Trophoblast cell (in vitro differentiated cells and primary cell): ENCODE measurements at regions not wholly inside any gene's neighbourhood (a gene's known extent, or its start where the extent isn't known, plus 50 kb on each side); places are given as distances from the start of the nearest gene placed in this dataset.

Source experiments
- DNase-seq, 2 donors: peaks; one replicate each; pipeline ENCODE4 v3.0.0-alpha.2; 2016
- H2AFZ ChIP-seq: 2 replicates; pipeline ENCODE4 v1.6.1; 2013; ENCODE audit warnings: low read length, moderate library complexity, mild to moderate bottlenecking; ENCODE audit not compliant: insufficient read depth, poor library complexity
- H2AK5ac ChIP-seq: 2 replicates; pipeline ENCODE4 v1.6.1; 2013; ENCODE audit warnings: mild to moderate bottlenecking, low read length
- H2BK120ac ChIP-seq: 2 replicates; pipeline ENCODE4 v1.6.1; 2013; ENCODE audit warnings: low read length, mild to moderate bottlenecking, moderate library complexity; ENCODE audit not compliant: insufficient read depth, poor library complexity
- H2BK12ac ChIP-seq: 2 replicates; pipeline ENCODE4 v1.6.1; 2013; ENCODE audit warnings: mild to moderate bottlenecking, low read length, moderate library complexity
- H2BK5ac ChIP-seq: 2 replicates; pipeline ENCODE4 v1.6.1; 2013; ENCODE audit warnings: low read length, low read depth, moderate library complexity, mild to moderate bottlenecking; ENCODE audit not compliant: poor library complexity
- H3K14ac ChIP-seq: 2 replicates; pipeline ENCODE4 v1.6.1; 2013; ENCODE audit warnings: mild to moderate bottlenecking, low read length
- H3K18ac ChIP-seq: 2 replicates; pipeline ENCODE4 v1.6.1; 2013; ENCODE audit warnings: mild to moderate bottlenecking, low read length
- H3K23ac ChIP-seq: 2 replicates; pipeline ENCODE4 v1.6.1; 2013; ENCODE audit warnings: low read length
- H3K27ac ChIP-seq: 2 replicates; pipeline ENCODE4 v1.5.1; 2013; ENCODE audit warnings: low read depth, mild to moderate bottlenecking, inconsistent platforms, low read length, moderate library complexity
- H3K27me3 ChIP-seq: 2 replicates; pipeline ENCODE4 v1.6.1; 2013; ENCODE audit warnings: inconsistent platforms, mild to moderate bottlenecking, low read length, moderate library complexity; ENCODE audit not compliant: insufficient read depth
- H3K36me3 ChIP-seq, 2 experiments: 1 replicate in 1 of 2; 2 replicates in 1 of 2; pipeline ENCODE4 v1.6.1; 2013; ENCODE audit warnings: low read length in 2 of 2, mild to moderate bottlenecking in 2 of 2, moderate library complexity in 1 of 2; ENCODE audit not compliant: insufficient read depth in 2 of 2, control insufficient read depth in 1 of 2
- H3K4ac ChIP-seq: 2 replicates; pipeline ENCODE4 v1.6.1; 2013; ENCODE audit warnings: low read depth, mild to moderate bottlenecking, low read length, moderate library complexity
- H3K4me1 ChIP-seq, 2 experiments: 1 replicate in 1 of 2; 2 replicates in 1 of 2; pipeline ENCODE4 v1.6.1; 2013; ENCODE audit warnings: low read length in 2 of 2, mild to moderate bottlenecking in 2 of 2, moderate library complexity in 1 of 2; ENCODE audit not compliant: insufficient read depth in 2 of 2, control insufficient read depth in 1 of 2
- H3K4me2 ChIP-seq: 2 replicates; pipeline ENCODE4 v1.6.1; 2013; ENCODE audit warnings: inconsistent platforms, mild to moderate bottlenecking, low read length, moderate library complexity
- H3K4me3 ChIP-seq: 2 replicates; pipeline ENCODE4 v1.5.1; 2013; ENCODE audit warnings: mild to moderate bottlenecking, low read depth, low read length, inconsistent platforms
- H3K79me1 ChIP-seq: one replicate; pipeline ENCODE4 v1.6.1; 2013; ENCODE audit warnings: low read length
- H3K79me2 ChIP-seq: 2 replicates; pipeline ENCODE4 v1.6.1; 2013; ENCODE audit warnings: low read length, mild to moderate bottlenecking; ENCODE audit not compliant: control insufficient read depth, insufficient read depth, poor library complexity
- H3K9ac ChIP-seq: 2 replicates; pipeline ENCODE4 v1.6.1; 2013; ENCODE audit warnings: mild to moderate bottlenecking, low read length
- H3K9me3 ChIP-seq: 2 replicates; pipeline ENCODE4 v1.6.1; 2013; ENCODE audit warnings: low read depth, mild to moderate bottlenecking, control low read depth, inconsistent platforms, low read length; ENCODE audit not compliant: insufficient read depth
- H4K12ac ChIP-seq: 2 replicates; pipeline ENCODE4 v1.6.1; 2013; ENCODE audit warnings: low read depth, mild to moderate bottlenecking, low read length, moderate library complexity
- H4K8ac ChIP-seq: 2 replicates; pipeline ENCODE4 v1.6.1; 2013; ENCODE audit warnings: low read depth, mild to moderate bottlenecking, low read length, moderate library complexity
- H4K91ac ChIP-seq: one replicate; pipeline ENCODE4 v1.6.1; 2013; ENCODE audit warnings: low read depth, mild to moderate bottlenecking, low read length, moderate library complexity
- WGBS: extraction: QIAGEN DNeasy Blood & Tissue Kit; methylation state at CpG from one replicate; pipeline ENCODE4 v1.1.7; 2013; ENCODE audit warnings: missing lambda C conversion rate; ENCODE audit not compliant: insufficient read length, insufficient coverage; ENCODE audit errors: extremely low coverage; 5-methylcytosine and 5-hydroxymethylcytosine counted together

- H3K27me3 ChIP-seq = no peaks in the 10 kb centered on the region
- no peak overlapping the region for H3K23ac ChIP-seq
- no peaks in the 10 kb centered on the region for H3K4me1 ChIP-seq
- H3K9ac ChIP-seq = no peak overlapping the region
- H3K14ac ChIP-seq = no peak overlapping the region
- no peaks in the 10 kb centered on the region for H3K9me3 ChIP-seq
- no peak overlapping the region for H4K12ac ChIP-seq
- no peak overlapping the region for H4K8ac ChIP-seq
- no peaks in the 10 kb centered on the region for H3K36me3 ChIP-seq
- H3K79me1 ChIP-seq = no peaks in the 10 kb centered on the region
- H2BK120ac ChIP-seq = no peak overlapping the region
- no peak overlapping the region for H3K4me3 ChIP-seq
- H4K91ac ChIP-seq = no peak overlapping the region
- no peaks in the 10 kb centered on the region for H3K79me2 ChIP-seq
- H3K27ac ChIP-seq = no peak overlapping the region
- H2AFZ ChIP-seq = no peak overlapping the region
- H3K4me2 ChIP-seq = no peak overlapping the region
- no peak for DNase-seq
- no peak overlapping the region for H3K4ac ChIP-seq
- no peak overlapping the region for H2AK5ac ChIP-seq
- no peak overlapping the region for H2BK12ac ChIP-seq
- no peak overlapping the region for H3K18ac ChIP-seq
- H2BK5ac ChIP-seq = no peak overlapping the region
- WGBS = no CpG with 5 or more reads among the region's 3 CpGs
Measured at GRCh38 chr3:157841029-157841428, 265.2 kb downstream of the SHOX2 start.

DNA sequence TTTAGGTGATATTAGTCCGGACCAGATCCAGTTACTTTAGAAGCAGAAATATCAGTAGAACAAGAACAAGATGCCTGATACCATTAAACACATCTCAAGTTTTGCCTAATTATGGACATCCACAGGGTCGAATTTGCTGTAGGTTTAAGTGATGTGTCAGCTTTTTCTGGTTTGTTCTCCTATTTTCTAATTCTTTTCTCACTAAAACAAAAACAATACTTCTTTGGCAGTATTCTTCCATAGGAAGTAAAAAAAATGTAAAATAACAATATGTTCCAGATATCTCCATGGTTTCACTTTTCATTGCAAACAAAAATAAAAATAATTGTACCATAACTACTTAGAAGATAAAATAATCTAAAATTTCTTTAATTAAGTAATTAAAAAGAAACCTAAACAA, 265.7 kb downstream of the SHOX2 start:
- no peak overlapping the region for H3K4ac ChIP-seq
- H3K23ac ChIP-seq = no peak overlapping the region
- DNase-seq = no peak
- H3K4me3 ChIP-seq = no peak overlapping the region
- no peaks in the 10 kb centered on the region for H3K36me3 ChIP-seq
- H2BK12ac ChIP-seq = no peak overlapping the region
- no peak overlapping the region for H4K12ac ChIP-seq
- no peak overlapping the region for H2AFZ ChIP-seq
- no peaks in the 10 kb centered on the region for H3K79me2 ChIP-seq
- H2BK120ac ChIP-seq = no peak overlapping the region
- H3K27me3 ChIP-seq = no peaks in the 10 kb centered on the region
- no peak overlapping the region for H2AK5ac ChIP-seq
- no peaks in the 10 kb centered on the region for H3K79me1 ChIP-seq
- WGBS = no CpG with 5 or more reads among the region's 2 CpGs
- no peak overlapping the region for H3K9ac ChIP-seq
- no peak overlapping the region for H2BK5ac ChIP-seq
- H3K18ac ChIP-seq = no peak overlapping the region
- H4K91ac ChIP-seq = no peak overlapping the region
- H3K9me3 ChIP-seq = no peaks in the 10 kb centered on the region
- no peaks in the 10 kb centered on the region for H3K4me1 ChIP-seq
- H3K14ac ChIP-seq = no peak overlapping the region
- no peak overlapping the region for H4K8ac ChIP-seq
- no peak overlapping the region for H3K27ac ChIP-seq
- H3K4me2 ChIP-seq = no peak overlapping the region

DNA sequence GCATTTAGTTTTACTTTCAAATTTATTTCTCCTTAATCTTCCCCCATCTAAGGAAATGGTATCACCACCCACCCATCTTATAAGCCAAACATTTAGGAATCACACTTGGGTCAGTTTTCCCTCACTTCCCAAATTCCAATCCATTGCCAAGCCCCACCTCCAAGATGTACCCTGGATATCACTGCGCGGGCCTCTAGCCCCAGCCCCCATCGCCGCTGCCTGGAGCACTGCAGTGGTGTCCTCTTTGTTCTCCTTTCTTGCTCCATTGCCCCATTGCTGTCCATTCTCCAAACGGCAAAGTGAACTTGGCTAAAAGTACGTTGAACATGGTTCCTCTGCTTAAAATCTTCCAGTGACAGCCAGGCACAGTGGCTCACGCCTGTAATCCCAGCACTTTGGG, 267.8 kb downstream of the SHOX2 start:
- Histone ChIP-seq H2BK12ac (no peak overlapping the region), H2BK120ac (no peak overlapping the region), H2AFZ (no peak overlapping the region), H3K23ac (no peak overlapping the region), H3K4me2 (no peak overlapping the region), H2BK5ac (no peak overlapping the region), H3K14ac (no peak overlapping the region), H3K79me1 (no peaks in the 10 kb centered on the region), H3K4ac (no peak overlapping the region), H3K9me3 (no peaks in the 10 kb centered on the region), H3K79me2 (no peaks in the 10 kb centered on the region), H4K12ac (no peak overlapping the region), H3K4me3 (no peak overlapping the region), H3K9ac (no peak overlapping the region), H3K4me1 (no peaks in the 10 kb centered on the region), H2AK5ac (no peak overlapping the region), H3K27me3 (no peaks in the 10 kb centered on the region), H3K27ac (no peak overlapping the region), H3K36me3 (no peaks in the 10 kb centered on the region), H4K91ac (no peak overlapping the region), H4K8ac (no peak overlapping the region), H3K18ac (no peak overlapping the region)
- WGBS = no CpG with 5 or more reads among the region's 7 CpGs
- no peak for DNase-seq

- Histone ChIP-seq H2BK12ac (no peak overlapping the region), H4K8ac (no peak overlapping the region), H2AFZ (no peak overlapping the region), H3K4me3 (no peak overlapping the region), H3K9me3 (no peaks in the 10 kb centered on the region), H3K27me3 (no peaks in the 10 kb centered on the region), H3K79me1 (no peaks in the 10 kb centered on the region), H2BK5ac (no peak overlapping the region), H3K4me2 (no peak overlapping the region), H3K18ac (no peak overlapping the region), H3K79me2 (no peaks in the 10 kb centered on the region), H4K91ac (no peak overlapping the region), H3K23ac (no peak overlapping the region), H3K14ac (no peak overlapping the region), H2AK5ac (no peak overlapping the region), H3K27ac (no peak overlapping the region), H3K4me1 (no peaks in the 10 kb centered on the region), H3K36me3 (no peaks in the 10 kb centered on the region), H3K9ac (no peak overlapping the region), H4K12ac (no peak overlapping the region), H3K4ac (no peak overlapping the region), H2BK120ac (no peak overlapping the region)
- no peak for DNase-seq
- WGBS = no CpG with 5 or more reads among the region's 1 CpG
Measured at GRCh38 chr3:157837336-157837735, 268.9 kb downstream of the SHOX2 start.
